DND-41 (cell line): ENCODE measurements at regions not wholly inside any gene's neighbourhood (a gene's known extent, or its start where the extent isn't known, plus 50 kb on each side); places are given as distances from the start of the nearest gene placed in this dataset.

Experiments
- CTCF ChIP-seq: IDR thresholded peaks from 2 replicates; pipeline ENCODE4 v1.5.1; 2012; ENCODE audit warnings: borderline replicate concordance, low read length, moderate library complexity, mild to moderate bottlenecking; ENCODE audit not compliant: poor library complexity, severe bottlenecking; ENCODE audit errors: extremely low read depth
- EZH2 ChIP-seq: IDR thresholded peaks from 3 replicates; pipeline ENCODE4 v1.6.1; 2012; ENCODE audit warnings: borderline replicate concordance, low read depth, mild to moderate bottlenecking, moderate library complexity, low read length, inconsistent platforms; ENCODE audit not compliant: severe bottlenecking

DNA sequence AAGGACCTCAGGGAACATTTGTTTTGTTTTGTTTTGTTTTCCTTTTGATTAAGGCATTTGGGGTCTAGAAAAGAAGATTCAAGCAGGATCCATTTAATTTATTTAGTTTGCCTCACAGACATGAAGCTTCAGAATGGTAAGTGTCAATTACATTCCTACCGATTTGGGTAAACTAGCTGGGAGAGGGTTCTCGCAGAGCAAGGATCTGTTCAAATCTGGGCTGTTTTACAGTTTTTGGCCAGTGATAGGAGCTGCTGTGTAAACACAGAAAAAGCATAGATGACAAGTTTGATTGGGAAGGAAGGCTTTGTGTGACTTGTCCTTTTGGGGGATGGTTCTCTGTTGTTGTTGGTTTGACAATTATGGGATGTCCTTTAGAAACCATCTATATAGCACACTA, 470.3 kb upstream of the WWC1 start:
- TF ChIP-seq CTCF (no peak), EZH2 (no peak)
